Testis (tissue), 2 donors: ENCODE measurements at regions not wholly inside any gene's neighbourhood (a gene's known extent, or its start where the extent isn't known, plus 50 kb on each side); places are given as distances from the start of the nearest gene placed in this dataset.

Source experiments
- POLR2A ChIP-seq: fragments of 450-650 bp; IDR thresholded peaks from one replicate; pipeline ENCODE4 v1.6.1; 2017; ENCODE audit warnings: antibody characterized with exemption, mild to moderate bottlenecking, moderate library complexity
- TF ChIP-seq, protein P1 (sequence below), 3 experiments: fragments of 450-650 bp in 2 of 3; fragments of 200-600 bp in 1 of 3; sonication (generic) in 1 of 3; IDR thresholded peaks; one replicate each; pipeline ENCODE4 v1.5.1; 2016 to 2019; ENCODE audit warnings: antibody characterized with exemption in 3 of 3, mild to moderate bottlenecking in 2 of 3, moderate library complexity in 1 of 3

GRCh38 chr1:199489594-199489993 is 537.9 kb upstream of the NR5A2 start:
- TF ChIP-seq, protein P1, sequence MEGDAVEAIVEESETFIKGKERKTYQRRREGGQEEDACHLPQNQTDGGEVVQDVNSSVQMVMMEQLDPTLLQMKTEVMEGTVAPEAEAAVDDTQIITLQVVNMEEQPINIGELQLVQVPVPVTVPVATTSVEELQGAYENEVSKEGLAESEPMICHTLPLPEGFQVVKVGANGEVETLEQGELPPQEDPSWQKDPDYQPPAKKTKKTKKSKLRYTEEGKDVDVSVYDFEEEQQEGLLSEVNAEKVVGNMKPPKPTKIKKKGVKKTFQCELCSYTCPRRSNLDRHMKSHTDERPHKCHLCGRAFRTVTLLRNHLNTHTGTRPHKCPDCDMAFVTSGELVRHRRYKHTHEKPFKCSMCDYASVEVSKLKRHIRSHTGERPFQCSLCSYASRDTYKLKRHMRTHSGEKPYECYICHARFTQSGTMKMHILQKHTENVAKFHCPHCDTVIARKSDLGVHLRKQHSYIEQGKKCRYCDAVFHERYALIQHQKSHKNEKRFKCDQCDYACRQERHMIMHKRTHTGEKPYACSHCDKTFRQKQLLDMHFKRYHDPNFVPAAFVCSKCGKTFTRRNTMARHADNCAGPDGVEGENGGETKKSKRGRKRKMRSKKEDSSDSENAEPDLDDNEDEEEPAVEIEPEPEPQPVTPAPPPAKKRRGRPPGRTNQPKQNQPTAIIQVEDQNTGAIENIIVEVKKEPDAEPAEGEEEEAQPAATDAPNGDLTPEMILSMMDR (IDR thresholded peaks at IDR 0.05) = no peak
- no peak for TF ChIP-seq POLR2A
